ENCODE measurements at regions not wholly inside any gene's neighbourhood (a gene's known extent, or its start where the extent isn't known, plus 50 kb on each side); places are given as distances from the start of the nearest gene placed in this dataset.

- DNase-seq, result no peak
- Histone ChIP-seq H3K36me3 (no peaks in the 10 kb centered on the region), H3K27me3 (ENCODE audit: insufficient read depth, low read depth, severe bottlenecking) (no peaks in the 10 kb centered on the region), H3K4me3 (ENCODE audit: low read depth, low read length) (no peak overlapping the region), H3K27ac (no peak overlapping the region), H3K9me3 (ENCODE audit: severe bottlenecking) (no peaks in the 10 kb centered on the region)
- no peak for TF ChIP-seq CTCF (IDR thresholded peaks at IDR 0.05; ENCODE audit: low read depth, low read length)
These were observed 184.2 kb upstream of the CHODL start for GRCh38 chr21:18060402-18060801.

- Histone ChIP-seq H3K9me3 (ENCODE audit: severe bottlenecking) (no peaks in the 10 kb centered on the region), H3K27ac (no peak overlapping the region), H3K4me3 (ENCODE audit: low read depth, low read length) (no peak overlapping the region), H3K36me3 (no peaks in the 10 kb centered on the region), H3K27me3 (ENCODE audit: insufficient read depth, low read depth, severe bottlenecking) (no peaks in the 10 kb centered on the region)
- no peak for TF ChIP-seq CTCF (IDR thresholded peaks at IDR 0.05; ENCODE audit: low read depth, low read length)
- DNase-seq, result peak; percentile 20
These were observed 185.8 kb upstream of the CHODL start for GRCh38 chr21:18058731-18059398.

- Histone ChIP-seq H3K27ac (no peak overlapping the region), H3K36me3 (no peaks in the 10 kb centered on the region), H3K27me3 (ENCODE audit: insufficient read depth, low read depth, severe bottlenecking) (no peaks in the 10 kb centered on the region), H3K9me3 (ENCODE audit: severe bottlenecking) (no peaks in the 10 kb centered on the region), H3K4me3 (ENCODE audit: low read depth, low read length) (no peak overlapping the region)
- no peak for DNase-seq
- no peak for TF ChIP-seq CTCF (IDR thresholded peaks at IDR 0.05; ENCODE audit: low read depth, low read length)
These were observed 191.5 kb upstream of the CHODL start for GRCh38 chr21:18053151-18053550.

GRCh38 chr21:18049461-18049860, 195.2 kb upstream of the CHODL start:
- DNase-seq, result peak; percentile 80
- no peaks in the 10 kb centered on the region for H3K9me3 ChIP-seq (ENCODE audit: severe bottlenecking)
- H3K36me3 ChIP-seq, result no peaks in the 10 kb centered on the region
- no peak for TF ChIP-seq CTCF (IDR thresholded peaks at IDR 0.05; ENCODE audit: low read depth, low read length)
- no peaks in the 10 kb centered on the region for H3K27me3 ChIP-seq (ENCODE audit: insufficient read depth, low read depth, severe bottlenecking)
- peak overlapping the region; percentile 63 for H3K27ac ChIP-seq
- H3K4me3 ChIP-seq (ENCODE audit: low read depth, low read length), result no peak overlapping the region

GRCh38 chr21:18041012-18041411, 203.6 kb upstream of the CHODL start:
- no peaks in the 10 kb centered on the region for H3K36me3 ChIP-seq
- H3K4me3 ChIP-seq (ENCODE audit: low read depth, low read length), result no peak overlapping the region
- H3K27ac ChIP-seq, result no peak overlapping the region
- peak; percentile 64 for DNase-seq
- H3K9me3 ChIP-seq (ENCODE audit: severe bottlenecking), result no peaks in the 10 kb centered on the region
- TF ChIP-seq CTCF (IDR thresholded peaks at IDR 0.05; ENCODE audit: low read depth, low read length), result peak; percentile 68
- no peaks in the 10 kb centered on the region for H3K27me3 ChIP-seq (ENCODE audit: insufficient read depth, low read depth, severe bottlenecking)

- no peaks in the 10 kb centered on the region for H3K36me3 ChIP-seq
- no peak for DNase-seq
- peaks cover 3% of the 10 kb centered on the region for H3K9me3 ChIP-seq (ENCODE audit: severe bottlenecking)
- no peak for TF ChIP-seq CTCF (IDR thresholded peaks at IDR 0.05; ENCODE audit: low read depth, low read length)
- H3K27ac ChIP-seq, result no peak overlapping the region
- H3K4me3 ChIP-seq (ENCODE audit: low read depth, low read length), result no peak overlapping the region
- H3K27me3 ChIP-seq (ENCODE audit: insufficient read depth, low read depth, severe bottlenecking), result no peaks in the 10 kb centered on the region
These were observed 211.1 kb upstream of the C21orf91 start for GRCh38 chr21:18030248-18030647.
